SK-N-MC (cell line): ENCODE measurements at regions not wholly inside any gene's neighbourhood (a gene's known extent, or its start where the extent isn't known, plus 50 kb on each side); places are given as distances from the start of the nearest gene placed in this dataset.
"Not testable (repeated sequence)": the region's sequence is repeated elsewhere in the genome, so short reads cannot be mapped to it uniquely, and the experiment has no call there.

Source experiments
- DNase-seq: peaks from one replicate; pipeline ENCODE4 v3.0.0-alpha.2; 2011; ENCODE audit warnings: low read depth, low spot score
- H3K27ac ChIP-seq: fragments of 200-600 bp; sonication (generic); 2 replicates; pipeline ENCODE4 v1.5.1; 2016; ENCODE audit warnings: mixed run types
- H3K36me3 ChIP-seq: fragments of 200-600 bp; sonication (generic); 2 replicates; pipeline ENCODE4 v1.6.1; 2017; ENCODE audit warnings: antibody characterized with exemption, low read length, mixed read lengths; ENCODE audit not compliant: insufficient read depth
- H3K4me3 ChIP-seq: fragments of 200-600 bp; sonication (generic); 2 replicates; pipeline ENCODE4 v1.5.1; 2016
- H3K9ac ChIP-seq: fragments of 200-600 bp; sonication (generic); 2 replicates; pipeline ENCODE4 v1.8.0; 2017; ENCODE audit warnings: mixed run types, mixed read lengths; ENCODE audit not compliant: insufficient read length
- H3K9me3 ChIP-seq: fragments of 200-600 bp; sonication (generic); 2 replicates; pipeline ENCODE4 v1.6.1; 2017; ENCODE audit warnings: low read depth, mild to moderate bottlenecking, antibody characterized with exemption, low read length, moderate library complexity, mixed read lengths
- EZH2 ChIP-seq: fragments of 200-600 bp; sonication (generic); IDR thresholded peaks from one replicate; pipeline ENCODE4 v1.6.1; 2017; ENCODE audit warnings: antibody characterized with exemption
- FOXP2 ChIP-seq: optimal IDR thresholded peaks from 2 replicates; pipeline ENCODE3; 2011; ENCODE audit warnings: mild to moderate bottlenecking, moderate library complexity; ENCODE audit not compliant: insufficient read depth; ENCODE audit errors: extremely low read length, control extremely low read depth
- POLR2AphosphoS5 ChIP-seq: IDR thresholded peaks from 2 replicates; pipeline ENCODE4 v1.6.1; 2012; ENCODE audit warnings: mild to moderate bottlenecking, low read depth, low read length, borderline replicate concordance

GRCh38 chr9:32136700-32137339, 247.6 kb upstream of the ACO1 start:
- Histone ChIP-seq H3K27ac (no peak overlapping the region), H3K4me3 (no peak overlapping the region), H3K36me3 (no peaks in the 10 kb centered on the region), H3K9ac (no peak overlapping the region), H3K9me3 (no peaks in the 10 kb centered on the region)
- no peak for DNase-seq
- TF ChIP-seq FOXP2 = no peak
- TF ChIP-seq POLR2AphosphoS5 = no peak
- no peak for TF ChIP-seq EZH2

- Histone ChIP-seq H3K9me3 (no peaks in the 10 kb centered on the region), H3K4me3 (no peak overlapping the region), H3K9ac (no peak overlapping the region), H3K36me3 (no peaks in the 10 kb centered on the region), H3K27ac (no peak overlapping the region)
- no peak for TF ChIP-seq FOXP2
- TF ChIP-seq EZH2 = no peak
- TF ChIP-seq POLR2AphosphoS5 = no peak
- DNase-seq = no peak
Observed at GRCh38 chr9:32142074-32142473, 242.4 kb upstream of the ACO1 start.

GRCh38 chr9:32148553-32148952, 235.9 kb upstream of the ACO1 start:
- not testable (repeated sequence) for H3K9me3 ChIP-seq, H3K9ac ChIP-seq, DNase-seq, H3K27ac ChIP-seq, H3K4me3 ChIP-seq, H3K36me3 ChIP-seq

- TF ChIP-seq EZH2 (no peak), POLR2AphosphoS5 (no peak), FOXP2 (no peak)
- Histone ChIP-seq H3K9me3 (no peaks in the 10 kb centered on the region), H3K9ac (no peak overlapping the region), H3K36me3 (no peaks in the 10 kb centered on the region), H3K27ac (no peak overlapping the region), H3K4me3 (no peak overlapping the region)
- no peak for DNase-seq
Observed at GRCh38 chr9:32161209-32161608, 223.2 kb upstream of the ACO1 start.

GRCh38 chr9:32161720-32162119, 222.7 kb upstream of the ACO1 start:
- Histone ChIP-seq H3K9ac (no peak overlapping the region), H3K27ac (no peak overlapping the region), H3K4me3 (no peak overlapping the region), H3K9me3 (no peaks in the 10 kb centered on the region), H3K36me3 (no peaks in the 10 kb centered on the region)
- no peak for TF ChIP-seq FOXP2
- no peak for TF ChIP-seq EZH2
- TF ChIP-seq POLR2AphosphoS5 = no peak
- no peak for DNase-seq

- not testable (repeated sequence) for H3K4me3 ChIP-seq, H3K27ac ChIP-seq, H3K9me3 ChIP-seq, DNase-seq, H3K9ac ChIP-seq, H3K36me3 ChIP-seq
Observed at GRCh38 chr9:32166316-32166715, 218.1 kb upstream of the ACO1 start.

GRCh38 chr9:32171339-32171738, 213.1 kb upstream of the ACO1 start:
- Histone ChIP-seq H3K9me3 (no peaks in the 10 kb centered on the region), H3K27ac (no peak overlapping the region), H3K4me3 (no peak overlapping the region), H3K36me3 (no peaks in the 10 kb centered on the region), H3K9ac (no peak overlapping the region)
- TF ChIP-seq EZH2 (no peak), FOXP2 (no peak), POLR2AphosphoS5 (no peak)
- DNase-seq = no peak

- H3K4me3 ChIP-seq = no peak overlapping the region
- no peak for TF ChIP-seq FOXP2
- no peak overlapping the region for H3K9ac ChIP-seq
- no peak overlapping the region for H3K27ac ChIP-seq
- no peak for DNase-seq
- no peaks in the 10 kb centered on the region for H3K9me3 ChIP-seq
- H3K36me3 ChIP-seq = no peaks in the 10 kb centered on the region
Observed at GRCh38 chr9:32172256-32172655, 212.2 kb upstream of the ACO1 start.

- Histone ChIP-seq H3K4me3 (no peak overlapping the region), H3K27ac (no peak overlapping the region), H3K9ac (no peak overlapping the region), H3K36me3 (no peaks in the 10 kb centered on the region), H3K9me3 (no peaks in the 10 kb centered on the region)
- no peak for DNase-seq
- TF ChIP-seq FOXP2 = no peak
- TF ChIP-seq EZH2 = no peak
- no peak for TF ChIP-seq POLR2AphosphoS5
Observed at GRCh38 chr9:32177396-32177795, 207.0 kb upstream of the ACO1 start.
